T-helper 2 cell treated with Interferon-gamma antibody and Interleukin-4, amounts not matched to agents 5 μg/mL and 100 μg/mL, for 36 hours (primary cell): ENCODE measurements at regions not wholly inside any gene's neighbourhood (a gene's known extent, or its start where the extent isn't known, plus 50 kb on each side); places are given as distances from the start of the nearest gene placed in this dataset.

ENCODE experiments used
- DNase-seq: peaks from one replicate; pipeline ENCODE4 v3.0.0; 2021; ENCODE audit warnings: low spot score
- H3K27ac Mint-ChIP-seq: one replicate; pipeline ENCODE4 v1.8.0; 2021; ENCODE audit warnings: mild to moderate bottlenecking, mixed read lengths
- H3K27me3 Mint-ChIP-seq: one replicate; pipeline ENCODE4 v1.8.0; 2021; ENCODE audit warnings: low read depth, mixed read lengths
- H3K36me3 Mint-ChIP-seq: one replicate; pipeline ENCODE4 v1.8.0; 2021; ENCODE audit warnings: low read depth, mixed read lengths
- H3K4me1 Mint-ChIP-seq: one replicate; pipeline ENCODE4 v1.8.0; 2021; ENCODE audit warnings: low read depth, mixed read lengths
- H3K4me3 Mint-ChIP-seq: one replicate; pipeline ENCODE4 v1.8.0; 2022; ENCODE audit warnings: mild to moderate bottlenecking, moderate library complexity, mixed read lengths
- H3K9me3 Mint-ChIP-seq: one replicate; pipeline ENCODE4 v1.8.0; 2021; ENCODE audit warnings: mixed read lengths

DNA sequence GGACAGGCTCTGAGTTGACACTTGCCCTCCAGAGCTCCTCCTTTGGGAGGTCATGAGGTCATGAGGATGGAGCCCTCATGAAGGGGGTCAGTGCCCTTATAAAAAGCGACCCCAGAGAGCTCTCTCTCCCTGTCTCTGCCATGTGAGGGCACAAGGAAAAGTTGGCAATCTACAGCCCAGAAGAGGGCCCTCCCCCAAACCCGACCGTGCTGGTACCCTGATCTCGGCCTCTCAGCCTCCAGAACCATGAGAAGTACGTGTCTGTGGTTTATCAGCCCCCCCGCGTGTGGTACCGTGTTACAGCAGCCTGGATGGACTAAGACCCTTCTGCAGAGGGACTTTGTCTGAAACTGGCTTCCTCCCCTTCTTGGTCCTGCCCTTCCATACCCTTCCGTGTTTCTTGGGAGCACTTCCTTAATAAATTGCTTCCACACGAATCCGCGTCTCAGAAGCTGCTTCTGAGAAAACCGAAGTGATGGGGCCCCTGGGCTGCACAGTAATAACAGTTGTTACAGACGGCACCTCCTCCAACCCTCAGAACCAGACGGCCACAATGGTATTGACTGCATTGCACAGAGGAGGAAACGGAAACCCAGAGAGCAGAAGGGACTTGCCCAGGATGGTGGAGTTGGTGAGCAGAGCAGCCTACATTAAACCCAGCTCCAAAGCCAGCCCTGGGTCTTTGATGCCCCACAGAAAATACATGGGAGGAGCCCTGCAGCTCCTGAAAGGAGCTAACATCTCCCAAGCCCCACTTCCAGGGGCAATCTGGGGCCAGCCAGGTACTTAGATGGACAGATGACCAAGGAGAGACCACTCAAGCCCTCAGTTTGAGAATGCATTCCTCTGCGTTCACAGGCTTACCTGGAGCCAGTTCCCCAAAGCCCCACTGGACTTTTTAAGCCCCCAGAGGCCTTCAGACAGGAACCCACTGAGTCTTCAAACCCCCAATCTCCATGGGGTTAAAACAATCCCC, 242.7 kb downstream of the BCOR start:
- H3K36me3 Mint-ChIP-seq: peaks cover 9% of the 10 kb centered on the region
- H3K9me3 Mint-ChIP-seq: no peaks in the 10 kb centered on the region
- H3K4me3 Mint-ChIP-seq: peak overlapping the region; percentile 86
- H3K27ac Mint-ChIP-seq: peak overlapping the region; percentile 97
- H3K27me3 Mint-ChIP-seq: no peaks in the 10 kb centered on the region
- peak; percentile 79 for DNase-seq
- peaks cover 72% of the 10 kb centered on the region for H3K4me1 Mint-ChIP-seq

DNA sequence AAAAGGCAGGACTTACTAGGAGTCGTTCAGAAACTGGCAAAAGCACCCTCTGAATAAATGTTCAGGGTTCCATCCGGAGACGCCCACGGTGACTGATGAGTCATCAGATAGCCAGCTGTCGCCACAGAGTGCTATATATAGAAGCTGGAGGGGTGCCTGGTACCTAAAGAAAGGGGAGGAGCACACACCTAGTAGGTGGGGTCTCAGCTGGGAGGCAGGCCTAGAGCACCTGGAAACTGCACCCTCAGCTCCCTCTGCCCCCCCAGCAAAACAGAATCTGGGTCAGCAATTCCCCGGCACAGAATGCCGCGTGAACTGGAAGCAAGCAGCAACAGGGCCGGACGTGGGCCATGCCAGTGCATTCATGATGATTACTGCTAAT, 242.0 kb downstream of the BCOR start:
- Mint-ChIP-seq H3K4me1 (peaks cover 73% of the 10 kb centered on the region), H3K9me3 (no peaks in the 10 kb centered on the region), H3K27ac (peak overlapping the region; percentile 97), H3K27me3 (no peaks in the 10 kb centered on the region), H3K4me3 (peak overlapping the region; percentile 86), H3K36me3 (peaks cover 8% of the 10 kb centered on the region)
- DNase-seq: peak; percentile 74

GRCh38 chrX:39856472-39857121, 241.2 kb downstream of the BCOR start:
- no peaks in the 10 kb centered on the region for H3K27me3 Mint-ChIP-seq
- H3K36me3 Mint-ChIP-seq: peaks cover 5% of the 10 kb centered on the region
- no peak overlapping the region for H3K4me3 Mint-ChIP-seq
- H3K9me3 Mint-ChIP-seq: no peaks in the 10 kb centered on the region
- peaks cover 75% of the 10 kb centered on the region for H3K4me1 Mint-ChIP-seq
- peak overlapping the region; percentile 97 for H3K27ac Mint-ChIP-seq
- no peak for DNase-seq

GRCh38 chrX:39857780-39858179, 240.0 kb downstream of the BCOR start:
- Mint-ChIP-seq H3K27ac (peak overlapping the region; percentile 94), H3K4me3 (no peak overlapping the region)

GRCh38 chrX:39859991-39860861, 237.5 kb downstream of the BCOR start:
- Mint-ChIP-seq H3K27ac (peak overlapping the region; percentile 94), H3K27me3 (no peaks in the 10 kb centered on the region), H3K9me3 (no peaks in the 10 kb centered on the region), H3K4me1 (peaks cover 53% of the 10 kb centered on the region), H3K36me3 (no peaks in the 10 kb centered on the region), H3K4me3 (peak overlapping the region; percentile 60)
- peak; percentile 88 for DNase-seq

More at GRCh38 chrX:39857780-39858179, 240.0 kb downstream of the BCOR start:
- Mint-ChIP-seq H3K9me3 (no peaks in the 10 kb centered on the region), H3K27me3 (no peaks in the 10 kb centered on the region), H3K4me1 (peaks cover 70% of the 10 kb centered on the region), H3K36me3 (peaks cover 3% of the 10 kb centered on the region)
- peak; percentile 51 for DNase-seq

GRCh38 chrX:39862963-39863362, 234.8 kb downstream of the BCOR start:
- Mint-ChIP-seq H3K27me3 (no peaks in the 10 kb centered on the region), H3K4me1 (peaks cover 38% of the 10 kb centered on the region)

GRCh38 chrX:39866229-39866628, 231.5 kb downstream of the BCOR start:
- Mint-ChIP-seq H3K27ac (peak overlapping the region; percentile 15), H3K4me1 (peaks cover 41% of the 10 kb centered on the region), H3K9me3 (no peaks in the 10 kb centered on the region), H3K27me3 (no peaks in the 10 kb centered on the region), H3K4me3 (no peak overlapping the region), H3K36me3 (no peaks in the 10 kb centered on the region)
- DNase-seq: no peak

More at GRCh38 chrX:39862963-39863362, 234.8 kb downstream of the BCOR start:
- Mint-ChIP-seq H3K27ac (no peak overlapping the region), H3K9me3 (no peaks in the 10 kb centered on the region), H3K36me3 (no peaks in the 10 kb centered on the region), H3K4me3 (no peak overlapping the region)
- DNase-seq: no peak

DNA sequence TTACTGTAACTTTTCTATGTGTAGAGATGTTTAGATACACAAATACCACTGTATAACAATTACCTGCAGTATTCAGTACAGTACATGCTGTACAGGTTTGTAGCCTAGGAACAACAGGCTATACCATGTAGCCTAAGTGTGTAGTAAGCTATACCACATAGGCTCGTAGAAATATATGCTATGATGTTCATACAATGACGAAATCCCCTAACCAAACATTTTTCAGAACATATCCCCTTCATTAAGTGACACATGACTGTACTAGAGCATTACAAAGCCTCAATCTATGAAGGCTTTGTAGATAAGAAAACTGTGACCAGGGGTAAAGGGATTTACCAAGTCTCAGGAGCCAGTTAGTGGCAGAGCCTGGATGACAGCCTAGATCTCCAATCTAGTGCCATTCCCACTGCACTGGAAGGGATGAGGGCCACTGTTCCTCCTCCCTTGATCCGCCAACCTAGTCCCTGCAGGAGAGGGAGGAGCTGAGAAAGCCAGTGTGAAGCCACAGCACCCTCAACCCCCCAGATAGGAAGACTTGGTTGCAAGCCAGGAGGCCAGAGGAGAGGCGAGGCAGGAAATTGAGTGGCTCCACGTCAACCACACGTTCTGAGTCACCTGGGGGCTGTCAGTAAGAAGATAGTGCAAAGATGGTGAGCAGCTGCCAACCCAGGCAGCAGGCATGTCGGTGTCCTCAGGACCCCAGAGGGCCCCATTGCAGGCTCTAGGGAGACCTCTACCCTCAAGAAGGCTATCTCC, 227.7 kb downstream of the BCOR start:
- Mint-ChIP-seq H3K9me3 (no peaks in the 10 kb centered on the region), H3K4me1 (peaks cover 50% of the 10 kb centered on the region), H3K27ac (peak overlapping the region; percentile 79), H3K4me3 (peak overlapping the region; percentile 20), H3K36me3 (peaks cover 3% of the 10 kb centered on the region), H3K27me3 (no peaks in the 10 kb centered on the region)
- DNase-seq: peak; percentile 73

DNA sequence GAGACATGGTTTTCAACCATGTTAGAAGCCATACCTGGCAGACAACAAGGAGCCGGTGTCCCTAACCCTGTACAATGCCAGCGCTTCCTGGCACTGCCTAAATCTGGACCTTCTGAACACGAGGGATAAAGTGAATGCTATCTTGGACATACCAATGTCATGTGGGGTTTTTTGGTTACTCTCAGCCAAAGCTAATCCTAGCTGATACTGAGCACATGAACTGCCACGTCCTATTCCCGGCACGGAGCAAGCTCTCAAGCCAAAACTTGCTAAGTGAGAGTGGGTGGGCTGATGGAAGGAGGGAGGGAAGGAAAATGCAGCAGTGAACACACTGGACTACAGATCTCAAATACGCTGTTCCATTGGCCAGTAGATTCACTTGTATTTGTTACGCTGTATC, 226.1 kb downstream of the BCOR start:
- DNase-seq: no peak
- Mint-ChIP-seq H3K4me1 (peaks cover 47% of the 10 kb centered on the region), H3K27me3 (no peaks in the 10 kb centered on the region), H3K36me3 (peaks cover 3% of the 10 kb centered on the region), H3K27ac (no peak overlapping the region), H3K9me3 (no peaks in the 10 kb centered on the region), H3K4me3 (no peak overlapping the region)

DNA sequence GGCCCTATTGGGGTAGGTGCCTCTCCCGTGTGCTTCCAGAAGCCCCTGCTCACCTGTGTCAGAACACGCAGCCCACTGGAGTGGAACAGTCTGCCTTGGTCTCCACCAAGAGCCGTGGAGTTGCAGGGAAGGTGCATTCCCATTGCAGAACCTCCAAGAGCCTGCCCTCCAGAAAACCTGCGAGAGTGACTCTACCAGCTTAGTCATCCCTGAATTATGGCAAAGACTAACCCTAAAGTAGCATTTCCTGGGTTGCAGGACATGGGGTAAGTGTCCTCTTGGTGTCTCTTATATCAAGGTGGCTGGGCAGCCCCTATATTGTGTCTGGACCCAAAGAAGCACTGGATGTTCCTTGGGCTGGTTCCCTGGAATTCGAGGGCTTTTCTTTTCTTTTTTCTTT, 224.6 kb downstream of the BCOR start:
- peaks cover 3% of the 10 kb centered on the region for H3K36me3 Mint-ChIP-seq
- H3K9me3 Mint-ChIP-seq: no peaks in the 10 kb centered on the region
- H3K27me3 Mint-ChIP-seq: no peaks in the 10 kb centered on the region
- peaks cover 44% of the 10 kb centered on the region for H3K4me1 Mint-ChIP-seq
- DNase-seq: no peak
- H3K4me3 Mint-ChIP-seq: no peak overlapping the region
- H3K27ac Mint-ChIP-seq: peak overlapping the region; percentile 58

- H3K36me3 Mint-ChIP-seq: peaks cover 3% of the 10 kb centered on the region
- H3K4me1 Mint-ChIP-seq: peaks cover 33% of the 10 kb centered on the region
- H3K27me3 Mint-ChIP-seq: no peaks in the 10 kb centered on the region
- H3K9me3 Mint-ChIP-seq: no peaks in the 10 kb centered on the region
- peak overlapping the region; percentile 86 for H3K27ac Mint-ChIP-seq
- H3K4me3 Mint-ChIP-seq: peak overlapping the region; percentile 48
- peak; percentile 78 for DNase-seq
Measured at GRCh38 chrX:39874202-39874816, 223.4 kb downstream of the BCOR start.

GRCh38 chrX:39875834-39876628, 221.7 kb downstream of the BCOR start:
- DNase-seq: no peak
- Mint-ChIP-seq H3K9me3 (no peaks in the 10 kb centered on the region), H3K4me3 (no peak overlapping the region), H3K4me1 (peaks cover 21% of the 10 kb centered on the region), H3K27me3 (no peaks in the 10 kb centered on the region), H3K36me3 (peaks cover 3% of the 10 kb centered on the region), H3K27ac (no peak overlapping the region)
